Astrocyte of the cerebellum (primary cell): ENCODE measurements at regions not wholly inside any gene's neighbourhood (a gene's known extent, or its start where the extent isn't known, plus 50 kb on each side); places are given as distances from the start of the nearest gene placed in this dataset.

Experiments used
- DNase-seq: peaks from one replicate; pipeline ENCODE4 v3.0.0-alpha.2; 2011; ENCODE audit warnings: low read depth
- H3K4me3 ChIP-seq: 2 replicates; pipeline ENCODE4 v1.5.1; 2011; ENCODE audit warnings: mild to moderate bottlenecking, low read depth, low read length, moderate library complexity
- in situ Hi-C: cut with HindIII; loops from 2 replicates; pipeline ENCODE4 v1.10.0; 2017; ENCODE audit warnings: low sequenced_read_pairs
- TF ChIP-seq, protein P1 (sequence below): IDR thresholded peaks from 2 replicates; pipeline ENCODE4 v1.5.1; 2012; ENCODE audit warnings: low read length, low read depth, moderate library complexity, mild to moderate bottlenecking; ENCODE audit errors: missing control alignments

DNA sequence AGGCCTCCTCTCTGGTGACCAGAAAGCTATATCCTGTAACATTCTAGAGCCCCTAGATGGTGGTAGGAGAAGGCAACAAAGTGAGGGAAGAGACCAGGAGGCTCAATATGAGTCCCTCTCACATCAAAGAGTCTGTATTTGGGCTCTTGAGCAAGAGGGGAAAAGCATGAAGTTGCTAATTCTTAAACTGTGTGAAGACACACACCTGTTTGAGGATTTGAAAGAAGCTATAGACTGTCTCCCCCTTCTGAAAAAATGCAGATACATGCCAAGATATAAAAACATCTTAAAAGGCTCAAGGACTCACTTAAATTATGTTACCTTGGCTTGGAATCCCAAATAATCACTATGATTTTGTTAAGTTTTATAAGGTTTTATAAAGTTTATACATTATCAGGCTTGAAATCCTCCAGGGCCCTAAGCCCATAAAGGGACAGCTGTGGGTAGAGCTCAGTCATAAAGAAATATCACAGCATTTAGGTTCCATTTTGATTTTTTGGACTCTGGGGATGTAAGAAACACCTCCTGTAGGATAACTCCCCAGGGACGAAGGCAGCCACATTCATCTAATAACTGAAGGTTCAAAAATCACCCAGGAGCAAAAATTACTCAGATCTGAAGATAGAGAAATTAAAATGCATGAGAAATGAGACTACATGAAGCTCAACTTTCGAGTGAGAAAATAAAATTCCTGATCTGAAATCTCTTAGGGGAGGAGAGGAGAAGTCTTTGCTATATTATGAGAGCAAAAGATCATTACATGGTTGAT is 136.1 kb upstream of the LGALSL start:
- DNase-seq: no peak
- no peak overlapping the region for H3K4me3 ChIP-seq
- in situ Hi-C loops: loop anchor here (25.0 kb wide), 1 partner anchor 281 kb away; no protein-coding TSS in a partner anchor
- TF ChIP-seq, protein P1, sequence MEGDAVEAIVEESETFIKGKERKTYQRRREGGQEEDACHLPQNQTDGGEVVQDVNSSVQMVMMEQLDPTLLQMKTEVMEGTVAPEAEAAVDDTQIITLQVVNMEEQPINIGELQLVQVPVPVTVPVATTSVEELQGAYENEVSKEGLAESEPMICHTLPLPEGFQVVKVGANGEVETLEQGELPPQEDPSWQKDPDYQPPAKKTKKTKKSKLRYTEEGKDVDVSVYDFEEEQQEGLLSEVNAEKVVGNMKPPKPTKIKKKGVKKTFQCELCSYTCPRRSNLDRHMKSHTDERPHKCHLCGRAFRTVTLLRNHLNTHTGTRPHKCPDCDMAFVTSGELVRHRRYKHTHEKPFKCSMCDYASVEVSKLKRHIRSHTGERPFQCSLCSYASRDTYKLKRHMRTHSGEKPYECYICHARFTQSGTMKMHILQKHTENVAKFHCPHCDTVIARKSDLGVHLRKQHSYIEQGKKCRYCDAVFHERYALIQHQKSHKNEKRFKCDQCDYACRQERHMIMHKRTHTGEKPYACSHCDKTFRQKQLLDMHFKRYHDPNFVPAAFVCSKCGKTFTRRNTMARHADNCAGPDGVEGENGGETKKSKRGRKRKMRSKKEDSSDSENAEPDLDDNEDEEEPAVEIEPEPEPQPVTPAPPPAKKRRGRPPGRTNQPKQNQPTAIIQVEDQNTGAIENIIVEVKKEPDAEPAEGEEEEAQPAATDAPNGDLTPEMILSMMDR: no peak

DNA sequence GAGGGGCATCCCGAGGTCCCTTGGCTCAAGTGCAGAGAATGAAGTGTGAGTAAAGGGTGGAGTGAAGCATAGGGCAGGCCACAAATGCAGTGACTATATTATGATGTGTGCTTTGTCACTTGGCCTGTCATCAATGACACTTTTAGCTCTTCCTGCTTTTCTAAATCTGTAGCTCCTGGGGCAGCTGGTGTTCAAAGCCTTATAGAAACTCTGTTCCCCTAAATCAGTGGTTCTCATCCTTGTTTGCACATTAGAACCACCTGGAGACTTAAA is 135.6 kb upstream of the LGALSL start:
- TF ChIP-seq, protein P1: no peak
- DNase-seq: no peak
- no peak overlapping the region for H3K4me3 ChIP-seq
- in situ Hi-C loops: loop anchor here (25.0 kb wide), 1 partner anchor 281 kb away; no protein-coding TSS in a partner anchor

DNA sequence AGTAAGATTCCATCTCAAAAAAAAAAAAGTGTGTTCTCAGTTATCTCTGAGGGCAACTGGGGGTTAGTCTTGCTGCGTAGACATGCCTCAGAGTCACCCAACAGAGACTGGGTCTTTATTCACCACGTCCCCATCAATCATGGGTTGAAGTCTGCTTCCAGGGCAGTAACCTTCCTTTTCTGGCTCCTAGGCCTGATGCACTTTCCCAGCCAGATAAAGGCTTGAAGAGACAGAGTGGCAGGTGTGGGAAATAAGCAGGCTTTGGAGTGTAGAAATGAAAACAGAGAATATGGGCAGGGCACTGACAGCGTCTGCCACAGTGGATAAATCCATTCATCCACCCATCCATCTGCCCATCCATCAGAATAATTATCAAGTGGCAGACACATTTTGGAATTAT is 134.1 kb upstream of the LGALSL start:
- TF ChIP-seq, protein P1: no peak
- DNase-seq: no peak
- in situ Hi-C loops: loop anchor here (25.0 kb wide), 1 partner anchor 283 kb away; no protein-coding TSS in a partner anchor
- H3K4me3 ChIP-seq: no peak overlapping the region

DNA sequence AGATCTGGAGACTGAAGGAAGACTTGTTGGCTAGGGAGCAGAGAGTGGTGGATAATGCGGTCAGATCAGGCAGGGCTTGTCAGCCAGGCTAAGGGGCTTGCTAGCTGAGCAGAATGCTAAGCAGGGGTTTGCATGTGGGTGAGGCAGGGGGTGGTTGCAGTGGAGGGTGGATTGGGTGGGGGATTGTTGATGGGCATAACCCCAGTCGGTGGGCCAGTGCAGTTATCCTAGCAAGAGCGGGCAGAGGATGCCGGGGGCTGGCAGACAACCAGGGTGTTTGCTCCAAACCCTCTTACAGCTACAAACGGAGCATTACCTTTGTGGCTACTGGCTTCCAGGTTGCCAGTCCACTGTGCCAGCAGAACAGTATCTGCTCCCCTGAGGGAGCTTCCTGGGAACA is 131.5 kb upstream of the LGALSL start:
- in situ Hi-C loops: loop anchor here (25.0 kb wide), 1 partner anchor 285 kb away; no protein-coding TSS in a partner anchor
- TF ChIP-seq, protein P1: no peak
- no peak for DNase-seq

GRCh38 chr2:64323197-64323596 is 130.8 kb upstream of the LGALSL start:
- no peak for DNase-seq
- in situ Hi-C loops: loop anchor here (25.0 kb wide), 1 partner anchor 286 kb away; no protein-coding TSS in a partner anchor
- TF ChIP-seq, protein P1: no peak
- no peak overlapping the region for H3K4me3 ChIP-seq

More for the DNA sequence above, 131.5 kb upstream of the LGALSL start:
- no peak overlapping the region for H3K4me3 ChIP-seq

GRCh38 chr2:64324746-64325410 is 129.1 kb upstream of the LGALSL start:
- no peak for DNase-seq
- TF ChIP-seq, protein P1: no peak
- in situ Hi-C loops: loop anchor here (25.0 kb wide), 1 partner anchor 288 kb away; no protein-coding TSS in a partner anchor

More at GRCh38 chr2:64324746-64325410, 129.1 kb upstream of the LGALSL start:
- H3K4me3 ChIP-seq: no peak overlapping the region
